Spleen (tissue), 7 donors: ENCODE measurements at regions not wholly inside any gene's neighbourhood (a gene's known extent, or its start where the extent isn't known, plus 50 kb on each side); places are given as distances from the start of the nearest gene placed in this dataset.

ENCODE experiments used
- POLR2A ChIP-seq, 3 donors: fragments of 450-650 bp; IDR thresholded peaks; one replicate each; pipeline ENCODE4 v1.5.1; 2017; ENCODE audit warnings: antibody characterized with exemption in 3 of 3, mild to moderate bottlenecking in 1 of 3
- TF ChIP-seq, protein P1 (sequence below), 11 experiments: fragments of 200-600 bp in 7 of 11; fragments of 450-650 bp in 4 of 11; sonication (generic) in 4 of 11; IDR thresholded peaks in 8 of 11; conservative IDR thresholded peaks in 3 of 11; 1 replicate in 7 of 11; 2 replicates in 4 of 11; pipeline versions ENCODE4 v1.4.0 to v1.8.0; 2016 to 2021; ENCODE audit warnings: antibody characterized with exemption in 11 of 11, inconsistent platforms in 4 of 11, mild to moderate bottlenecking in 1 of 11
- donor health status: DM: no; HTN: no; CAD: no; lungs with moderate emphysema.
- donor health status: DM: no; HTN: no; CAD: no.
- donor health status: DM: no; HTN: no; CAD: no.

DNA sequence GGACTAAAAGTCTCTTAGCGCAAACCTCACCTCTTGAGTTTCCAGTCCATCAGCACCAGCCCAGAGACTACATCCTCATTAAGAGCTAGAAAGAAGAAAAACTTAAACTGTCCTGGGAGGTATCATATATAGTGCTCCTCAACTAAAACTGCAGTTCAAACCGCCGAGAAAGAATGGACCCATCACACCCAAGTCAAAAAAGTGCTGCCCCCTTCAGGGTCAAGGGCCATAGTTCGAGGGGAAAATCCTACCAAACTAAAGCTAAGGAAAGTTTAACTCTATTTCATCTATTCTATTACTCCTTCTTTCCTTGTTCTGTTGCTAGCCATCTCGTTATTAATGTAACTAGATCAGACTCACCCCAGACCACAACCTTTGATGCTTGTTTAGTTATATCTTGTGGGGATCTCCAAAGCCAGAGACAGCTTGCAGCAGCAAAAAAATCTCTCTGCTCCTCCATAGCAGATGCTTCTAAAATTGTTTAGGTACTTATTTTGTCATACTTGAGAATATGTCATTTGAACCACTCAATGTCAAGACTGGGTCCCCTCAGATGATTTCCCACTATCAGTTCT, 134.5 kb upstream of the RMP24 start:
- no peak for TF ChIP-seq POLR2A (IDR thresholded peaks at IDR 0.05)
- TF ChIP-seq, protein P1, sequence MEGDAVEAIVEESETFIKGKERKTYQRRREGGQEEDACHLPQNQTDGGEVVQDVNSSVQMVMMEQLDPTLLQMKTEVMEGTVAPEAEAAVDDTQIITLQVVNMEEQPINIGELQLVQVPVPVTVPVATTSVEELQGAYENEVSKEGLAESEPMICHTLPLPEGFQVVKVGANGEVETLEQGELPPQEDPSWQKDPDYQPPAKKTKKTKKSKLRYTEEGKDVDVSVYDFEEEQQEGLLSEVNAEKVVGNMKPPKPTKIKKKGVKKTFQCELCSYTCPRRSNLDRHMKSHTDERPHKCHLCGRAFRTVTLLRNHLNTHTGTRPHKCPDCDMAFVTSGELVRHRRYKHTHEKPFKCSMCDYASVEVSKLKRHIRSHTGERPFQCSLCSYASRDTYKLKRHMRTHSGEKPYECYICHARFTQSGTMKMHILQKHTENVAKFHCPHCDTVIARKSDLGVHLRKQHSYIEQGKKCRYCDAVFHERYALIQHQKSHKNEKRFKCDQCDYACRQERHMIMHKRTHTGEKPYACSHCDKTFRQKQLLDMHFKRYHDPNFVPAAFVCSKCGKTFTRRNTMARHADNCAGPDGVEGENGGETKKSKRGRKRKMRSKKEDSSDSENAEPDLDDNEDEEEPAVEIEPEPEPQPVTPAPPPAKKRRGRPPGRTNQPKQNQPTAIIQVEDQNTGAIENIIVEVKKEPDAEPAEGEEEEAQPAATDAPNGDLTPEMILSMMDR (IDR thresholded peaks at IDR 0.05 in 8 of 11, conservative IDR thresholded peaks at IDR 0.05 in 3 of 11), result no peak
